ENCODE measurements at regions not wholly inside any gene's neighbourhood (a gene's known extent, or its start where the extent isn't known, plus 50 kb on each side); places are given as distances from the start of the nearest gene placed in this dataset.

GRCh38 chr7:52877240-52877639, 158.2 kb upstream of the POM121L12 start:
- H3K9me3 ChIP-seq, result no peaks in the 10 kb centered on the region
- no peaks in the 10 kb centered on the region for H3K4me1 ChIP-seq
- intact Hi-C loops (cut with DNase I; ENCODE audit: low total_unique reads), result no loop called here
- H3K36me3 ChIP-seq, result no peaks in the 10 kb centered on the region
- no peak for DNase-seq
- H3K27me3 ChIP-seq, result no peaks in the 10 kb centered on the region
- no peak overlapping the region for H3K27ac ChIP-seq
- no peak overlapping the region for H3K4me3 ChIP-seq
- WGBS, 2 donors (ENCODE audit: low coverage in 1 of 2), result 28% methylated on average over 2 of the region's 2 CpGs; no CpG with 5 or more reads in 1 of the 2 donors
- in situ Hi-C loops (cut with MboI; ENCODE audit: low pct_ligation_motif_present in 1 of 4, low pct_unique_long_range_greater_than_20kb in 1 of 4, low sequenced_read_pairs in 3 of 4), result no loop called here
- TF ChIP-seq, protein P1, sequence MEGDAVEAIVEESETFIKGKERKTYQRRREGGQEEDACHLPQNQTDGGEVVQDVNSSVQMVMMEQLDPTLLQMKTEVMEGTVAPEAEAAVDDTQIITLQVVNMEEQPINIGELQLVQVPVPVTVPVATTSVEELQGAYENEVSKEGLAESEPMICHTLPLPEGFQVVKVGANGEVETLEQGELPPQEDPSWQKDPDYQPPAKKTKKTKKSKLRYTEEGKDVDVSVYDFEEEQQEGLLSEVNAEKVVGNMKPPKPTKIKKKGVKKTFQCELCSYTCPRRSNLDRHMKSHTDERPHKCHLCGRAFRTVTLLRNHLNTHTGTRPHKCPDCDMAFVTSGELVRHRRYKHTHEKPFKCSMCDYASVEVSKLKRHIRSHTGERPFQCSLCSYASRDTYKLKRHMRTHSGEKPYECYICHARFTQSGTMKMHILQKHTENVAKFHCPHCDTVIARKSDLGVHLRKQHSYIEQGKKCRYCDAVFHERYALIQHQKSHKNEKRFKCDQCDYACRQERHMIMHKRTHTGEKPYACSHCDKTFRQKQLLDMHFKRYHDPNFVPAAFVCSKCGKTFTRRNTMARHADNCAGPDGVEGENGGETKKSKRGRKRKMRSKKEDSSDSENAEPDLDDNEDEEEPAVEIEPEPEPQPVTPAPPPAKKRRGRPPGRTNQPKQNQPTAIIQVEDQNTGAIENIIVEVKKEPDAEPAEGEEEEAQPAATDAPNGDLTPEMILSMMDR (IDR thresholded peaks at IDR 0.05), result no peak
- no peak for TF ChIP-seq EP300 (IDR thresholded peaks at IDR 0.05; ENCODE audit: low read depth)
- TF ChIP-seq POLR2A (IDR thresholded peaks at IDR 0.05), result no peak
- no peak for TF ChIP-seq POLR2AphosphoS5 (IDR thresholded peaks at IDR 0.05)

GRCh38 chr7:52876402-52876801, 159.0 kb upstream of the POM121L12 start:
- Histone ChIP-seq H3K4me3 (no peak overlapping the region), H3K9me3 (no peaks in the 10 kb centered on the region), H3K36me3 (no peaks in the 10 kb centered on the region), H3K4me1 (no peaks in the 10 kb centered on the region), H3K27me3 (no peaks in the 10 kb centered on the region), H3K27ac (no peak overlapping the region)
- TF ChIP-seq POLR2A (IDR thresholded peaks at IDR 0.05) (no peak), POLR2AphosphoS5 (IDR thresholded peaks at IDR 0.05) (no peak)
- TF ChIP-seq, protein P1 (IDR thresholded peaks at IDR 0.05), result no peak
- no peak for DNase-seq
- 86 to 88% methylated on average over 2 to 3 of the region's 3 CpGs for WGBS, 2 donors (ENCODE audit: low coverage in 1 of 2)
- intact Hi-C loops (cut with DNase I; ENCODE audit: low total_unique reads) (no loop called here), in situ Hi-C loops (cut with MboI; ENCODE audit: low pct_ligation_motif_present in 1 of 4, low pct_unique_long_range_greater_than_20kb in 1 of 4, low sequenced_read_pairs in 3 of 4) (no loop called here)

DNA sequence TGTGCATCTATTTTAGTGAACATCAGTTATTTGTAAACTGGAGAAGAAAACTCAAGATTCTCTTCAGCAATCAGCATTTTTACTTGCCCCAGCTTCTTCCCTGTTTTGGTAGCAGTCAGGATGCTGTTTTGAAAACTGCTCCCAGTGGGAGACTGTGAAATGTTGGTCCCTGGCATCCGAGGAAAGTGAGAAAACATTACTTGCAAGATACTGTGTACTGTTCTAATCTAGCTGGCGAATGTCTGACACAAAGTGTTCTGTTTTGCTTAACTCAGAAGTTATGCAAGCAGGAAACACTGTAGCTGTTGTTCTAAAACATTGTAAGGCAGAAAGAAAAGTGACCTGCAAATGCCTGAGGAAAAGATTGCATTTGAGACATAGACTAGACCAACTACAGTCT, 171.8 kb upstream of the POM121L12 start:
- TF ChIP-seq POLR2A (IDR thresholded peaks at IDR 0.05) (no peak), POLR2AphosphoS5 (IDR thresholded peaks at IDR 0.05) (no peak), EP300 (IDR thresholded peaks at IDR 0.05; ENCODE audit: low read depth) (no peak)
- TF ChIP-seq, protein P1 (IDR thresholded peaks at IDR 0.05), result no peak
- in situ Hi-C loops (cut with MboI; ENCODE audit: low pct_ligation_motif_present in 1 of 4, low pct_unique_long_range_greater_than_20kb in 1 of 4, low sequenced_read_pairs in 3 of 4), result no loop called here
- no peak for DNase-seq

DNA sequence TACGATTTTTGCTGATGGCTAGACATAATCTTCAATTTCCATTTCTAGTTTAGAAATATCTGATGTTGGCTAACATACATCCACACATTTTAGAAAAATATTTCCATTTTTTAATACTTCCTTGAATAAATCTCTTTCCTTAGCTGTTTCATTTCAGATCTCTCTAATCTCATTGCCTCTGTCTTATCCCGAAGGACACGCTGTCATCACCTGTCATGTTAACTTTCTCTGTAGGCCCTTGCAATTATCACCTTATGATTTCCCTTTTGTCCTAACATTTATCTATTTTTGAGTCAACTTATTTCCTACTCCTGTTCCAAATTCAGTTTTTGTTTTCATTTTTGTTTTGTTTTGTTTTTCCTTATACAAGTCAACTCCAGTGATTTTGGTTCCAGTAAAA, 173.1 kb upstream of the POM121L12 start:
- Histone ChIP-seq H3K4me3 (no peak overlapping the region), H3K27ac (no peak overlapping the region), H3K27me3 (no peaks in the 10 kb centered on the region), H3K9me3 (peaks cover 3 to 4% of the 10 kb centered on the region in 2 donors), H3K36me3 (no peaks in the 10 kb centered on the region), H3K4me1 (no peaks in the 10 kb centered on the region)
- in situ Hi-C loops (cut with MboI; ENCODE audit: low pct_ligation_motif_present in 1 of 4, low pct_unique_long_range_greater_than_20kb in 1 of 4, low sequenced_read_pairs in 3 of 4), result no loop called here
- no peak for DNase-seq
- intact Hi-C loops (cut with DNase I; ENCODE audit: low total_unique reads), result no loop called here
- TF ChIP-seq EP300 (IDR thresholded peaks at IDR 0.05; ENCODE audit: low read depth) (no peak), POLR2AphosphoS5 (IDR thresholded peaks at IDR 0.05) (no peak), POLR2A (IDR thresholded peaks at IDR 0.05) (no peak)
- TF ChIP-seq, protein P1 (IDR thresholded peaks at IDR 0.05), result no peak
- WGBS, 2 donors (ENCODE audit: low coverage in 1 of 2), result 83 to 84% methylated on average over 3 of the region's 3 CpGs

More for the DNA sequence above, 171.8 kb upstream of the POM121L12 start:
- H3K27me3 ChIP-seq, result no peaks in the 10 kb centered on the region
- H3K27ac ChIP-seq, result no peak overlapping the region
- no peaks in the 10 kb centered on the region for H3K4me1 ChIP-seq
- peaks cover 3 to 4% of the 10 kb centered on the region in 2 donors for H3K9me3 ChIP-seq
- H3K36me3 ChIP-seq, result no peaks in the 10 kb centered on the region
- intact Hi-C loops (cut with DNase I; ENCODE audit: low total_unique reads), result no loop called here
- no peak overlapping the region for H3K4me3 ChIP-seq
- WGBS, 2 donors (ENCODE audit: low coverage in 1 of 2), result 65 to 72% methylated on average over 2 of the region's 2 CpGs
